HCT116 (cell line): ENCODE measurements at regions not wholly inside any gene's neighbourhood (a gene's known extent, or its start where the extent isn't known, plus 50 kb on each side); places are given as distances from the start of the nearest gene placed in this dataset.
"Not testable (repeated sequence)": the region's sequence is repeated elsewhere in the genome, so short reads cannot be mapped to it uniquely, and the experiment has no call there.

Experiments used
- ATAC-seq: fragments of 200-7000 bp; cut with Tn5 transposase; 2 replicates; pipeline ENCODE4 v1.9.1; 2020; ENCODE audit warnings: mild to moderate bottlenecking, moderate library complexity
- BruUV-seq: library from RNA; stranded (reverse); fragments of 400-500 nt; replicated peaks from 2 replicates; lab custom pipeline; 2021; lab: Mats Ljungman, UMichigan
- CTCF ChIA-PET: fragments of 300-600 bp; sonication (Branson Sonifier 250); formaldehyde crosslinking; loops from one replicate; lab custom pipeline; 2021; ENCODE audit warnings: antibody characterized with exemption; lab: Charles Lee
- POLR2A ChIA-PET: fragments of 300-600, 350-600 bp; sonication (Branson Sonifier 250); formaldehyde crosslinking; loops from one replicate; lab custom pipeline; 2021; ENCODE audit warnings: antibody characterized with exemption; lab: Charles Lee
- RAD21 ChIA-PET, 2 experiments: fragments of 300-600 bp; sonication (Branson Sonifier 250); formaldehyde crosslinking; loops; one replicate each; lab custom pipeline; 2023; ENCODE audit warnings: low total read pairs in 2 of 2; ENCODE audit not compliant: uncharacterized antibody in 2 of 2, unreplicated experiment in 2 of 2, low non-redundant PET in 1 of 2; lab: Charles Lee
- DNase-seq: peaks from one replicate; pipeline ENCODE4 v3.0.0-alpha.2; 2010; ENCODE audit warnings: low read depth, low spot score
- H2AFZ ChIP-seq: fragments of 200-600 bp; shearing (Covaris generic), sonication (generic); 2 replicates; pipeline ENCODE4 v1.6.1; 2017; ENCODE audit warnings: low read depth, mixed run types, mixed read lengths, antibody characterized with exemption, low read length; ENCODE audit not compliant: poor library complexity, severe bottlenecking
- H3K27ac ChIP-seq: 2 replicates; pipeline ENCODE4 v1.5.1; 2012; ENCODE audit warnings: low read depth, low read length
- H3K27me3 ChIP-seq: fragments of 200-600 bp; sonication (generic); 2 replicates; pipeline ENCODE4 v1.6.1; 2016; ENCODE audit warnings: mixed run types, low read length, mixed read lengths; ENCODE audit not compliant: insufficient read depth
- H3K36me3 ChIP-seq, 2 experiments: fragments of 200-500 bp in 1 of 2; fragments of 200-600 bp in 1 of 2; sonication (Bioruptor generic) in 1 of 2; sonication (generic) in 1 of 2; 2 replicates each; pipeline versions ENCODE4 v1.5.1 to v1.6.1; 2014 to 2016; ENCODE audit warnings: low read length in 2 of 2, inconsistent platforms in 1 of 2, mixed read lengths in 1 of 2, mixed run types in 1 of 2; ENCODE audit not compliant: insufficient read depth in 2 of 2, control insufficient read depth in 1 of 2
- H3K4me1 ChIP-seq, 2 experiments: fragments of 200-600 bp in 1 of 2; sonication (generic) in 1 of 2; 2 replicates each; pipeline versions ENCODE4 v1.5.1 to v1.6.1; 2012 to 2017; ENCODE audit warnings: low read length in 2 of 2, inconsistent platforms in 1 of 2, mild to moderate bottlenecking in 1 of 2, mixed read lengths in 1 of 2, mixed run types in 1 of 2, moderate library complexity in 1 of 2; ENCODE audit not compliant: insufficient read depth in 2 of 2, control insufficient read depth in 1 of 2
- H3K4me2 ChIP-seq: fragments of 200-600 bp; sonication (generic); 2 replicates; pipeline ENCODE4 v1.6.1; 2017; ENCODE audit warnings: mixed run types, low read length, mixed read lengths
- H3K4me3 ChIP-seq, 2 experiments: fragments of 200-600 bp in 1 of 2; sonication (generic) in 1 of 2; replicated peaks in 1 of 2; 2 replicates each; pipeline ENCODE4 v1.5.1; 2011 to 2016; ENCODE audit warnings: low read length in 2 of 2, control low read depth in 1 of 2, low read depth in 1 of 2, mild to moderate bottlenecking in 1 of 2, mixed read lengths in 1 of 2, mixed run types in 1 of 2
- H3K79me2 ChIP-seq: fragments of 200-600 bp; sonication (generic); 2 replicates; pipeline ENCODE4 v1.6.1; 2017; ENCODE audit warnings: mild to moderate bottlenecking, mixed run types, low read length, moderate library complexity, mixed read lengths; ENCODE audit not compliant: insufficient read depth
- H3K9ac ChIP-seq: fragments of 200-600 bp; sonication (generic); 2 replicates; pipeline ENCODE4 v1.6.1; 2016; ENCODE audit warnings: low read length, mixed read lengths
- H3K9me2 ChIP-seq: fragments of 200-600 bp; sonication (generic), shearing (Covaris generic); 2 replicates; pipeline ENCODE4 v1.6.1; 2017; ENCODE audit warnings: mixed run types, mild to moderate bottlenecking, moderate library complexity; ENCODE audit not compliant: insufficient read depth
- H3K9me3 ChIP-seq, 2 experiments: fragments of 200-500 bp in 1 of 2; fragments of 200-600 bp in 1 of 2; sonication (Bioruptor generic) in 1 of 2; sonication (generic) in 1 of 2; 2 replicates each; pipeline ENCODE4 v1.6.1; 2014 to 2017; ENCODE audit warnings: low read length in 2 of 2, mixed read lengths in 2 of 2, inconsistent platforms in 1 of 2, low read depth in 1 of 2, mild to moderate bottlenecking in 1 of 2, mixed run types in 1 of 2, moderate library complexity in 1 of 2; ENCODE audit not compliant: control insufficient read depth in 1 of 2, insufficient read depth in 1 of 2
- H4K20me1 ChIP-seq: fragments of 200-600 bp; sonication (generic), shearing (Covaris generic); 2 replicates; pipeline ENCODE4 v1.6.1; 2017; ENCODE audit warnings: mixed run types, mild to moderate bottlenecking, moderate library complexity; ENCODE audit not compliant: insufficient read depth
- CEBPB ChIP-seq: IDR thresholded peaks from 2 replicates; pipeline ENCODE4 v1.6.1; 2012; ENCODE audit warnings: low read depth
- EZH2 ChIP-seq: fragments of 200-600 bp; sonication (generic); IDR thresholded peaks from 2 replicates; pipeline ENCODE4 v1.6.1; 2017; ENCODE audit warnings: antibody characterized with exemption, mixed run types
- EZH2phosphoT487 ChIP-seq: fragments of 200-600 bp; IDR thresholded peaks from 2 replicates; pipeline ENCODE4 v1.6.1; 2018; ENCODE audit warnings: antibody characterized with exemption, borderline replicate concordance
- JUND ChIP-seq: IDR thresholded peaks from 2 replicates; pipeline ENCODE4 v1.6.1; 2012
- POLR2A ChIP-seq: IDR thresholded peaks from 2 replicates; pipeline ENCODE4 v1.7.0; 2011; ENCODE audit warnings: borderline replicate concordance; ENCODE audit not compliant: insufficient read depth, insufficient read length; ENCODE audit errors: extremely low read depth
- POLR2AphosphoS5 ChIP-seq: IDR thresholded peaks from 2 replicates; pipeline ENCODE4 v1.6.1; 2011; ENCODE audit warnings: mild to moderate bottlenecking, low read depth, low read length, moderate library complexity
- RAD21 ChIP-seq: IDR thresholded peaks from 2 replicates; pipeline ENCODE4 v1.6.1; 2012; ENCODE audit warnings: low read depth, mild to moderate bottlenecking
- SP1 ChIP-seq: IDR thresholded peaks from 2 replicates; pipeline ENCODE4 v1.6.1; 2012; ENCODE audit warnings: low read depth
- SRF ChIP-seq: IDR thresholded peaks from 2 replicates; pipeline ENCODE4 v1.6.1; 2012; ENCODE audit warnings: low read depth
- YY1 ChIP-seq: IDR thresholded peaks from 2 replicates; pipeline ENCODE4 v1.6.1; 2011; ENCODE audit warnings: low read length, low read depth, moderate library complexity, mild to moderate bottlenecking; ENCODE audit not compliant: insufficient replicate concordance; ENCODE audit errors: extremely low read depth
- intact Hi-C: fragments of 100-400 bp; cut with micrococcal nuclease; formaldehyde crosslinking; loops from 2 replicates; pipeline ENCODE4 v1.10.0; 2022
- TF ChIP-seq, protein P1 (sequence below), 3 experiments: fragments of 200-600 bp in 1 of 3; sonication (generic) in 1 of 3; IDR thresholded peaks in 2 of 3; conservative IDR thresholded peaks in 1 of 3; 2 replicates each; pipeline ENCODE4 v1.5.1; 2012 to 2017; ENCODE audit warnings: low read depth in 2 of 3, low read length in 2 of 3, antibody characterized with exemption in 1 of 3, borderline replicate concordance in 1 of 3, control low read depth in 1 of 3, mild to moderate bottlenecking in 1 of 3, mixed read lengths in 1 of 3, mixed run types in 1 of 3, moderate library complexity in 1 of 3; ENCODE audit not compliant: insufficient read depth in 1 of 3
- TF ChIP-seq, protein P2 (sequence below): IDR thresholded peaks from 2 replicates; pipeline ENCODE4 v1.6.1; 2012; ENCODE audit warnings: low read depth
- TF ChIP-seq, protein P3 (sequence below): IDR thresholded peaks from 2 replicates; pipeline ENCODE4 v1.6.1; 2012

DNA sequence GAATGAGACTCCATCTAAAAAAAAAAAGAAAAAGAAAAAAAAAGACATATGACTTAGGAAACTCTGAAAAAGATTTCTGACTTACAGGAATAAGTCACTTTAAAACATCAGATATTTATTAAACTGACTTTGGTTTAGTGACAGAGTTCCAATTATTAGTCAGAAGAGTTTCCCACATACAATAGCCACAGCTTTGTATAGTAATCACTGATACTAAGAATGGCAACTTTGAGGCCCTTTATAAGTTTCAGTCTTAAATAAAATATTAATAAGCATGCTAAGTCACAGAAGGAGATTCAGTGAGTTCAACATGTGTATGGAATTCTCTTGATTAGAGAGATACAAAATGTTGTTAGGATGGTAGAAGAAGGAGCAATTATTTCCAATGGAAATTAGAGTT lies 652.3 kb upstream of the AMOT start (continued):
- TF ChIP-seq POLR2AphosphoS5 = no peak
- no peak for TF ChIP-seq SP1

GRCh38 chrX:113473418-113473817 lies 632.8 kb upstream of the AMOT start:
- Histone ChIP-seq H3K36me3 (no peaks in the 10 kb centered on the region), H3K4me2 (no peak overlapping the region), H4K20me1 (no peaks in the 10 kb centered on the region), H3K4me1 (no peaks in the 10 kb centered on the region), H3K9me3 (no peaks in the 10 kb centered on the region), H2AFZ (no peak overlapping the region), H3K9ac (no peak overlapping the region), H3K27ac (no peak overlapping the region), H3K9me2 (no peaks in the 10 kb centered on the region), H3K79me2 (no peaks in the 10 kb centered on the region), H3K27me3 (no peaks in the 10 kb centered on the region), H3K4me3 (no peak overlapping the region)
- no peak for DNase-seq
- no peak for ATAC-seq
- TF ChIP-seq CEBPB (no peak), SRF (no peak), JUND (no peak), YY1 (no peak), EZH2 (no peak), RAD21 (no peak), EZH2phosphoT487 (no peak), POLR2A (no peak)
- TF ChIP-seq, protein P1, sequence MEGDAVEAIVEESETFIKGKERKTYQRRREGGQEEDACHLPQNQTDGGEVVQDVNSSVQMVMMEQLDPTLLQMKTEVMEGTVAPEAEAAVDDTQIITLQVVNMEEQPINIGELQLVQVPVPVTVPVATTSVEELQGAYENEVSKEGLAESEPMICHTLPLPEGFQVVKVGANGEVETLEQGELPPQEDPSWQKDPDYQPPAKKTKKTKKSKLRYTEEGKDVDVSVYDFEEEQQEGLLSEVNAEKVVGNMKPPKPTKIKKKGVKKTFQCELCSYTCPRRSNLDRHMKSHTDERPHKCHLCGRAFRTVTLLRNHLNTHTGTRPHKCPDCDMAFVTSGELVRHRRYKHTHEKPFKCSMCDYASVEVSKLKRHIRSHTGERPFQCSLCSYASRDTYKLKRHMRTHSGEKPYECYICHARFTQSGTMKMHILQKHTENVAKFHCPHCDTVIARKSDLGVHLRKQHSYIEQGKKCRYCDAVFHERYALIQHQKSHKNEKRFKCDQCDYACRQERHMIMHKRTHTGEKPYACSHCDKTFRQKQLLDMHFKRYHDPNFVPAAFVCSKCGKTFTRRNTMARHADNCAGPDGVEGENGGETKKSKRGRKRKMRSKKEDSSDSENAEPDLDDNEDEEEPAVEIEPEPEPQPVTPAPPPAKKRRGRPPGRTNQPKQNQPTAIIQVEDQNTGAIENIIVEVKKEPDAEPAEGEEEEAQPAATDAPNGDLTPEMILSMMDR (IDR thresholded peaks at IDR 0.05 in 2 of 3, conservative IDR thresholded peaks at IDR 0.05 in 1 of 3; ENCODE audit: borderline replicate concordance in 1 of 3, insufficient read depth in 1 of 3, low read depth in 2 of 3, low read length in 2 of 3) = no peak
- TF ChIP-seq, protein P2, sequence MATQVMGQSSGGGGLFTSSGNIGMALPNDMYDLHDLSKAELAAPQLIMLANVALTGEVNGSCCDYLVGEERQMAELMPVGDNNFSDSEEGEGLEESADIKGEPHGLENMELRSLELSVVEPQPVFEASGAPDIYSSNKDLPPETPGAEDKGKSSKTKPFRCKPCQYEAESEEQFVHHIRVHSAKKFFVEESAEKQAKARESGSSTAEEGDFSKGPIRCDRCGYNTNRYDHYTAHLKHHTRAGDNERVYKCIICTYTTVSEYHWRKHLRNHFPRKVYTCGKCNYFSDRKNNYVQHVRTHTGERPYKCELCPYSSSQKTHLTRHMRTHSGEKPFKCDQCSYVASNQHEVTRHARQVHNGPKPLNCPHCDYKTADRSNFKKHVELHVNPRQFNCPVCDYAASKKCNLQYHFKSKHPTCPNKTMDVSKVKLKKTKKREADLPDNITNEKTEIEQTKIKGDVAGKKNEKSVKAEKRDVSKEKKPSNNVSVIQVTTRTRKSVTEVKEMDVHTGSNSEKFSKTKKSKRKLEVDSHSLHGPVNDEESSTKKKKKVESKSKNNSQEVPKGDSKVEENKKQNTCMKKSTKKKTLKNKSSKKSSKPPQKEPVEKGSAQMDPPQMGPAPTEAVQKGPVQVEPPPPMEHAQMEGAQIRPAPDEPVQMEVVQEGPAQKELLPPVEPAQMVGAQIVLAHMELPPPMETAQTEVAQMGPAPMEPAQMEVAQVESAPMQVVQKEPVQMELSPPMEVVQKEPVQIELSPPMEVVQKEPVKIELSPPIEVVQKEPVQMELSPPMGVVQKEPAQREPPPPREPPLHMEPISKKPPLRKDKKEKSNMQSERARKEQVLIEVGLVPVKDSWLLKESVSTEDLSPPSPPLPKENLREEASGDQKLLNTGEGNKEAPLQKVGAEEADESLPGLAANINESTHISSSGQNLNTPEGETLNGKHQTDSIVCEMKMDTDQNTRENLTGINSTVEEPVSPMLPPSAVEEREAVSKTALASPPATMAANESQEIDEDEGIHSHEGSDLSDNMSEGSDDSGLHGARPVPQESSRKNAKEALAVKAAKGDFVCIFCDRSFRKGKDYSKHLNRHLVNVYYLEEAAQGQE = no peak
- TF ChIP-seq, protein P3, sequence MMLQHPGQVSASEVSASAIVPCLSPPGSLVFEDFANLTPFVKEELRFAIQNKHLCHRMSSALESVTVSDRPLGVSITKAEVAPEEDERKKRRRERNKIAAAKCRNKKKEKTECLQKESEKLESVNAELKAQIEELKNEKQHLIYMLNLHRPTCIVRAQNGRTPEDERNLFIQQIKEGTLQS = no peak
- ChIA-PET POLR2A (no interaction called here), RAD21 (no interaction called here), CTCF (no interaction called here)
- no TSS peak for BruUV-seq
- intact Hi-C loops = no loop called here

DNA sequence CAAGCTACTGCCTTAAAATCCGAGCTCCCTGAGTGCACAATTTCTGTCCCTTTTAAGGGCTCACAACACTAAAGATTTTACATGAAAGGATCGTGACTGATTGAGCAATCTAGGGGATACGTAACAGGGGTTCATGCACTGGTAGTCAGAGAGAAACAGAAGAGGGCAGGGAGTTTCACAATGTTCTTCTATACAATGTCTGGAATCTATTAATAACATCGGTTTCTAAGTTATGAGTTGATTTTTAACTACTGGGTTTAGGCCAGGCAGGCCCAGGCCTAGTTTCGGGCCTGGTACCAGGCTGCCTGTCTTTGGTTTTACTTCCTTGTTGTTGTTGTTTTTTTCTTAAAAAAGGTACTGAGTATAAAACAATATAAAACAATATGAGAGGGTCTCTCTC lies 632.4 kb upstream of the AMOT start:
- H3K27me3 ChIP-seq, BruUV-seq, H3K9me3 ChIP-seq, H3K9ac ChIP-seq, DNase-seq, H3K9me2 ChIP-seq, H3K4me1 ChIP-seq, H2AFZ ChIP-seq, RAD21 ChIA-PET, H3K79me2 ChIP-seq, POLR2A ChIA-PET, intact Hi-C loops, H3K4me2 ChIP-seq, ATAC-seq, CTCF ChIA-PET, H3K27ac ChIP-seq, H3K36me3 ChIP-seq, H4K20me1 ChIP-seq, H3K4me3 ChIP-seq: not testable (repeated sequence)
